Omental fat pad (tissue), 3 donors: ENCODE measurements at regions not wholly inside any gene's neighbourhood (a gene's known extent, or its start where the extent isn't known, plus 50 kb on each side); places are given as distances from the start of the nearest gene placed in this dataset.

Experiments
- ATAC-seq: fragments of 150-250 bp; one replicate; pipeline ENCODE4 v1.9.1; 2016; ENCODE audit warnings: mild to moderate bottlenecking, moderate library complexity; ENCODE audit not compliant: low FRiP score
- DNase-seq: peaks from one replicate; pipeline ENCODE4 v3.0.0-alpha.2; 2019; ENCODE audit warnings: low spot score
- CTCF ChIP-seq, 3 donors: fragments of 450-650 bp; IDR thresholded peaks; one replicate each; pipeline ENCODE4 v1.5.1; 2016 to 2017; ENCODE audit warnings: antibody characterized with exemption in 3 of 3, mild to moderate bottlenecking in 3 of 3, moderate library complexity in 2 of 3

DNA sequence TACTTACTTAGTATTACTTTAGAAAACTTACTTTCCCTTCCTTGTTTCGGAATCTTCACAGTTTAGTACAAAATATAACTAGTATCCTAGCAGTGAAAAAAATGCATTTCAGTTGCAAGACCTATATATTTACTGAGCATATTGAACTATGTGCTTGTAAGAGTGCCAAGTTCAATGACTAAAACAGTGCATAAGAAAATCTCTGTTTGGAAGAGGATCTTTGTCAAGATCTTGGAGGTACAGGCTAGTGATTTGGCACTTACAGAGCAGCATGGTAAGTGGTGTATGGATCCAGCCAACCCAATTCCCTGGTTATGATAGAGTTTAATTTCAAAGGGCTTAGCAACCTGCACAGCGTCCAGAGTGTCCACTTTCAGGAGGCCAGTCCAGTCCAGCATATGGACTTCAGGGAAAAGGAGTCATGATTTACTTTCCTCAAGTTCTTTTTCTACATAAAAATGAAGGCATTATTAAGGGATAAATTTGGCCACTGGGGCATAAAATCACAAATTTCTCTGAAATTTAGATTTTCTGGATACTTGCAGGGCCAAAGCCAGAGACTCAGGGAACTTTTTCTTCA lies 625.8 kb upstream of the BCHE start:
- no peak for TF ChIP-seq CTCF (IDR thresholded peaks at IDR 0.05)
- DNase-seq = no peak
- no peak for ATAC-seq

DNA sequence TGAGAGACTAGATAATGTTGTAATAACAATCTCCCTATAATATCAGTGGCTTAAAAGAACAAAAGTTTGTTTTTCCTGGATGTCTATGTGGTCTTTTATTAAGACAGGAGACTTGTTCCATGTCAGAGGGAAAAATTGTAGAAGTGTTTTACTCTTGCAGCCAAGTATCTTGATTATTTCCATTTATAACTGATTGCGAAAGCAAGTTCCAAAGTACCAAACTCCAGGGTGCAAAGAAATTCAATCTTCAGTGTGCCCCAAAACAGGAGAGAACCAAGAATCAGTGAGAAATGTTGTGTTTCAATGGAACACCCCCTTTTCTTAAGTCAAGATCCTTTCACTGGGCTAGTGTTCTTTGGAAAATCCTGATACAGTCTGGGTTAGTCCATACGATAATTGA lies 624.4 kb upstream of the BCHE start:
- no peak for TF ChIP-seq CTCF (IDR thresholded peaks at IDR 0.05)
- ATAC-seq (no peak), DNase-seq (no peak)

DNA sequence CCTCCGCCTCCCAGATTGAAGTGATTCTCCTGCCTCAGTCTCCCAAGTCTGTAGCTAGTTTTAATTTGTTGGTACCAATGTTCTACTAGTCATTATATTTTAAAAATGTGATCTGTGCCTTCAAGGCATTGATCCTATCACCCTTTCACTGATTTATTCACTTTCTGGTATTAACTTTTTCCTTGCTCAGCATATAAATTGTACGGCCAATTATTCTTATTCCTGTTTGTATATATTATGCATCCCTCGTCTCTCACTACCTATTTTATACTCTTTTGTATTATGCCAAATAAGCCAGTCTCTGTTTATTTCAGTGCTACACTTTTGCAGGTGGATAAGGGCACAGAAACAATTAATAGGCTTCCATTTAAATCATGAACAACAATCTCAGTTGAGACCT lies 620.2 kb upstream of the BCHE start:
- TF ChIP-seq CTCF (IDR thresholded peaks at IDR 0.05) = no peak
- DNase-seq = no peak
- ATAC-seq = no peak

GRCh38 chr3:166456286-166456685 lies 619.1 kb upstream of the BCHE start:
- DNase-seq (no peak), ATAC-seq (no peak)
- no peak for TF ChIP-seq CTCF (IDR thresholded peaks at IDR 0.05)

- no peak for ATAC-seq
- DNase-seq = no peak
- no peak for TF ChIP-seq CTCF (IDR thresholded peaks at IDR 0.05)
Measured at GRCh38 chr3:166455744-166456143, 618.5 kb upstream of the BCHE start.

GRCh38 chr3:166453478-166453877 lies 616.3 kb upstream of the BCHE start:
- DNase-seq = no peak
- TF ChIP-seq CTCF (IDR thresholded peaks at IDR 0.05) = no peak
- no peak for ATAC-seq

GRCh38 chr3:166451997-166452396 lies 614.8 kb upstream of the BCHE start:
- ATAC-seq = no peak
- TF ChIP-seq CTCF (IDR thresholded peaks at IDR 0.05) = no peak

More at GRCh38 chr3:166451997-166452396, 614.8 kb upstream of the BCHE start:
- no peak for DNase-seq
